ENCODE measurements at regions not wholly inside any gene's neighbourhood (a gene's known extent, or its start where the extent isn't known, plus 50 kb on each side); places are given as distances from the start of the nearest gene placed in this dataset.

DNA sequence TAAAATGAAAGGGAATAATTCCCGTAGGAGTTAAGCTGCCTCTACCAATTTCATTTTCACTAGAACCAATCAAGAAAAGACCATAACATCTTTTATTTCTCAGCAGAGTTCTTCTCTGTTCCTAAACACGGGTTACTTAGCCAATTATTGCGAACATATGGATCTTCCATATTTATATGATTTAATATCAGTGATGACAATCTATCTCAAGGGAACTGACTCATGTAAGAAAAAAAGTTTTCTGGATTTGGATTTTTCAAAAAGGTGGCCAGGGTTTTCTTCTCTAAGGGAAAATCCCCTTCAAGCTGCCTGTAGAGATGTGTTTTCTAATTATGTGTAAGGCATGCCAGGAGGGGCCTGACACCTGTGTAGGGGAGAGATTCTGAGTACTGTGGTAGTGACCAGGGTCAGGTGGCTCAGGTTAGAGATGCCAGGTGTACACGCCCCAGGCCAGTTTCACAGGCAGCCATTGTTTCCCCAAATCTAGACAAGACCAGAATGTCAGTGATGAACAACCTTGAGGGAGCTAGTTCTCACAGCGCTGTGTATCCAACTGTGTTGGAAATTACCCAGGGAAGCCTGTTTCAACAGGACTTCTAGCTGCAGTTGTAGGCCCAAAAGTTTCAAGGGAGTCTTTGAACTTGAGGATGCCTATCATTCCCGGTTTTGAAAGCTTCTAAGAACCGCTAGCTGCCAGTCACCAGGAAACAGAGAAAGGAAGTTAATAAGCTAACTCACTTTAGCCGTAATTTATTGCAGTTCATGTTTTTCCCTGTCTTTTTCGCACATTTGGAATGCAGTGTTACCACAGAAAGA lies 572.5 kb upstream of the RGMB start:
- intact Hi-C loops (cut with DNase I), result no loop called here
- Histone ChIP-seq H3K36me3 (no peaks in the 10 kb centered on the region), H3K4me3 (no peak overlapping the region), H3K27ac (no peak overlapping the region), H3K9me3 (no peaks in the 10 kb centered on the region), H3K4me1 (replicated peaks) (no peaks in the 10 kb centered on the region), H3K27me3 (replicated peaks; ENCODE audit: insufficient read depth) (no peaks in the 10 kb centered on the region)
- WGBS, result 56% methylated on average over 9 of the region's 9 CpGs
- no peak for DNase-seq (ENCODE audit: low spot score)
- TF ChIP-seq, protein P1, sequence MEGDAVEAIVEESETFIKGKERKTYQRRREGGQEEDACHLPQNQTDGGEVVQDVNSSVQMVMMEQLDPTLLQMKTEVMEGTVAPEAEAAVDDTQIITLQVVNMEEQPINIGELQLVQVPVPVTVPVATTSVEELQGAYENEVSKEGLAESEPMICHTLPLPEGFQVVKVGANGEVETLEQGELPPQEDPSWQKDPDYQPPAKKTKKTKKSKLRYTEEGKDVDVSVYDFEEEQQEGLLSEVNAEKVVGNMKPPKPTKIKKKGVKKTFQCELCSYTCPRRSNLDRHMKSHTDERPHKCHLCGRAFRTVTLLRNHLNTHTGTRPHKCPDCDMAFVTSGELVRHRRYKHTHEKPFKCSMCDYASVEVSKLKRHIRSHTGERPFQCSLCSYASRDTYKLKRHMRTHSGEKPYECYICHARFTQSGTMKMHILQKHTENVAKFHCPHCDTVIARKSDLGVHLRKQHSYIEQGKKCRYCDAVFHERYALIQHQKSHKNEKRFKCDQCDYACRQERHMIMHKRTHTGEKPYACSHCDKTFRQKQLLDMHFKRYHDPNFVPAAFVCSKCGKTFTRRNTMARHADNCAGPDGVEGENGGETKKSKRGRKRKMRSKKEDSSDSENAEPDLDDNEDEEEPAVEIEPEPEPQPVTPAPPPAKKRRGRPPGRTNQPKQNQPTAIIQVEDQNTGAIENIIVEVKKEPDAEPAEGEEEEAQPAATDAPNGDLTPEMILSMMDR (IDR thresholded peaks at IDR 0.05), result no peak
- TF ChIP-seq POLR2A (IDR thresholded peaks at IDR 0.05) (no peak), POLR2AphosphoS5 (IDR thresholded peaks at IDR 0.05) (no peak)

DNA sequence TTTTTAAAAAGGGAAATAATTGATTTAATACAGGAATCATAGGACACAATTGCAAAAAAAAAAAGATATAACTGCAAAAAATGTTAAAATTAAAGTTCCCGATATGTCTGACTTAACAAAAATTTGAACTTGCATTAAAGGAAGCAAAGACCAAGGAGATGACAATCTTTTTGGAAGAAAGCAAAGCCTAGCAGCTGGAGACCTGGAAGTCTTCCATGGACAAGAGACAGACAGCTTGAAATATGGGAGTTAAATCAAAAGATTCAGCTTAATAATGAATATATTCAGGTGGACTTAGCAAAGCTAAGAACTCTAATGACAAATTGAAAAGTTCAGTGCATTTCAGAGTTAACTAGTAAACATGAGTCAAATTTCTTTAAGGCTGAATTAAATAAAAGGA lies 568.7 kb upstream of the RGMB start:
- no peaks in the 10 kb centered on the region for H3K27me3 ChIP-seq (replicated peaks; ENCODE audit: insufficient read depth)
- H3K9me3 ChIP-seq, result no peaks in the 10 kb centered on the region
- H3K4me1 ChIP-seq (replicated peaks), result no peaks in the 10 kb centered on the region
- DNase-seq (ENCODE audit: low spot score), result no peak
- WGBS, result 77% methylated on average over 1 of the region's 1 CpG
- intact Hi-C loops (cut with DNase I), result no loop called here
- no peak for TF ChIP-seq POLR2A (IDR thresholded peaks at IDR 0.05)
- TF ChIP-seq, protein P1 (IDR thresholded peaks at IDR 0.05), result no peak
- no peak for TF ChIP-seq POLR2AphosphoS5 (IDR thresholded peaks at IDR 0.05)
- no peaks in the 10 kb centered on the region for H3K36me3 ChIP-seq
- no peak overlapping the region for H3K4me3 ChIP-seq
- no peak overlapping the region for H3K27ac ChIP-seq

DNA sequence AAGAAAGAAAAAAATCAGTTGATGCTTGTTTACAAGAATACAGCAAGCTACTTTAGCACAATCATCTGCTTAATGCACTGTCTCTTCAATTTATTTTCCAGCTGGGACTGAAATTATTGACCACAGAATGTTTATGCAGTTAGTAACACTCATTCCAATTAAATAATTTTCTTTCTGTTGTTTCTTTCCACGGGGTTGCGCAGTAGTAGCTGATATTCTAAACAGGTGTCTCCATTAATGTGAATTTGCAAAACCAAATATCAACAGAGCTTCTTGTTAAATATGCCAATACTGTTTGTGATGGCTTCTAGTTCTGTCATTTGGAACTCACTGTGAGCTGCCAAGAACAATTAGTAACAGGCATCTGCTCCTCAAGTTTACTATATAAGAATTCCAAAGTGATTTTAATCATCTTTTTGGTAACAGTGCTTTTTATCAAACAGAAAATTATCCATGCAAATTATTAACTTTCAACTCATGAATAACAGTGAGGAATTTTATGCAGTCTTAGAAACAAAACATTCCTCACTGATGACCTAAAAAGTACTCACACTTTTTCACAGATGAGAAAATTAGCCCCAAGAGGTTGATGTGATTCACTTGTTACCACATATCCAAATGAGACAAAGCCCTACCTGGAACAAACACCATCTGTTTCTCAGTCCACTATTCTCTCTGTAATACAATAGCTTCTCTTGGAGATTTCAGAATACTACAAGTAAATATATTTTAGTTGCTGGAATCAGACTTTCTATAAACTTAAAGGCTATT lies 567.6 kb upstream of the RGMB start:
- Histone ChIP-seq H3K27me3 (replicated peaks; ENCODE audit: insufficient read depth) (no peaks in the 10 kb centered on the region), H3K4me1 (replicated peaks) (no peaks in the 10 kb centered on the region), H3K4me3 (no peak overlapping the region), H3K9me3 (no peaks in the 10 kb centered on the region), H3K36me3 (no peaks in the 10 kb centered on the region), H3K27ac (no peak overlapping the region)
- no peak for DNase-seq (ENCODE audit: low spot score)
- TF ChIP-seq POLR2AphosphoS5 (IDR thresholded peaks at IDR 0.05) (no peak), POLR2A (IDR thresholded peaks at IDR 0.05) (no peak)
- TF ChIP-seq, protein P1 (IDR thresholded peaks at IDR 0.05), result no peak
- WGBS, result 79% methylated on average over 2 of the region's 2 CpGs
- intact Hi-C loops (cut with DNase I), result no loop called here

DNA sequence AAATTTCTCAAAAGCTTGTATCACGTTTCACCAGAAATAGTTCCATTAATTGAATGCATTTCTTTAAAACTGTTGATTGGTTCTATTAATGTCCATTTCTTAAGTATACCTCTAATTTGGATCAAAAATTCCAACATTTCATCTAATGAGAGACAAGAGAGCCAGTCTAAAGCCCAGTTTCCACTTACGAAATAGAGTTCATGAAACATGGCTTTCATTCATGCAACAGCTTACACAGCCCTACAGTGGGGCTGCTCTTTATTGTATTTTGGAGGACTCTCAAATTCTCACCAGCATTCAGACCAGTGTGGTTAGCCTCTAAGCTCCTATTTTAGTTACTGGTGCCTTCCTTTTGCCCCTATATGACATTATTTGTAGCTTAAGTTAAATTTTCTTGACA lies 566.9 kb upstream of the RGMB start:
- no peak for DNase-seq (ENCODE audit: low spot score)
- Histone ChIP-seq H3K4me1 (replicated peaks) (no peaks in the 10 kb centered on the region), H3K27me3 (replicated peaks; ENCODE audit: insufficient read depth) (no peaks in the 10 kb centered on the region), H3K36me3 (no peaks in the 10 kb centered on the region), H3K4me3 (no peak overlapping the region), H3K9me3 (no peaks in the 10 kb centered on the region), H3K27ac (no peak overlapping the region)
- WGBS, result 42% methylated on average over 2 of the region's 2 CpGs
- no peak for TF ChIP-seq POLR2AphosphoS5 (IDR thresholded peaks at IDR 0.05)
- TF ChIP-seq, protein P1 (IDR thresholded peaks at IDR 0.05), result no peak
- TF ChIP-seq POLR2A (IDR thresholded peaks at IDR 0.05), result no peak
- intact Hi-C loops (cut with DNase I), result no loop called here
